K562 (cell line): ENCODE measurements at regions not wholly inside any gene's neighbourhood (a gene's known extent, or its start where the extent isn't known, plus 50 kb on each side); places are given as distances from the start of the nearest gene placed in this dataset.

Source experiments
- ATAC-seq: fragments of 200-7000 bp; cut with Tn5 transposase; 3 replicates; pipeline ENCODE4 v1.9.1; 2020; ENCODE audit warnings: moderate library complexity
- BruUV-seq: library from RNA; stranded (reverse); fragments of 400-500 nt; replicated peaks from 2 replicates; lab custom pipeline; 2021; lab: Mats Ljungman, UMichigan
- CTCF ChIA-PET: fragments of 300-600 bp; formaldehyde crosslinking; extraction: SDS; loops from one replicate; lab custom pipeline; 2021; ENCODE audit warnings: low intra/inter-chr PET ratio; lab: Yijun Ruan, JAX
- POLR2A ChIA-PET: fragments of 300-600, 350-650 bp; sonication (Branson Sonifier 250); formaldehyde crosslinking; extraction: SDS; loops from one replicate; lab custom pipeline; 2021; ENCODE audit warnings: antibody characterized with exemption, inconsistent platforms; lab: Yijun Ruan, JAX
- DNase-seq, 4 experiments: peaks; one replicate each; pipeline versions ENCODE4 v3.0.0 to v3.0.0-alpha.2; 2011 to 2018; ENCODE audit warnings: low spot score in 3 of 4, mixed read lengths in 3 of 4; ENCODE audit errors: extremely low read depth in 1 of 4
- FAIRE-seq: peaks from 2 replicates; lab custom pipeline; 2011; peaks lifted over from hg19 to GRCh38; lab: Jason Lieb, UNC
- H2AFZ ChIP-seq: 2 replicates; pipeline ENCODE4 v1.6.0; 2011; ENCODE audit warnings: low read depth, low read length, control low read depth, inconsistent platforms
- H3K27ac ChIP-seq: fragments of 200-600 bp; 3 replicates; pipeline ENCODE4 v1.8.0; 2011; ENCODE audit warnings: low read depth, mild to moderate bottlenecking, control low read depth, inconsistent platforms, low read length, moderate library complexity, mixed read lengths; ENCODE audit errors: extremely low read depth
- H3K27me3 ChIP-seq, 2 experiments: fragments of 300-600 bp in 1 of 2; 2 replicates in 1 of 2; 3 replicates in 1 of 2; pipeline versions ENCODE4 v1.6.0 to v1.8.0; 2011; ENCODE audit warnings: inconsistent platforms in 2 of 2, low read length in 2 of 2, mild to moderate bottlenecking in 1 of 2, mixed read lengths in 1 of 2, moderate library complexity in 1 of 2; ENCODE audit not compliant: control insufficient read depth in 2 of 2, insufficient read depth in 2 of 2
- H3K36me3 ChIP-seq: fragments of 300-600 bp; 3 replicates; pipeline ENCODE4 v1.8.0; 2011; ENCODE audit warnings: mild to moderate bottlenecking, low read length, inconsistent platforms; ENCODE audit not compliant: control insufficient read depth, insufficient read depth
- H3K4me1 ChIP-seq, 2 experiments: fragments of 200-600 bp in 1 of 2; replicated peaks in 1 of 2; 2 replicates in 1 of 2; 3 replicates in 1 of 2; pipeline versions ENCODE4 v1.5.1 to v1.8.0; 2011; ENCODE audit warnings: inconsistent platforms in 2 of 2, low read length in 2 of 2, mild to moderate bottlenecking in 1 of 2, mixed read lengths in 1 of 2, moderate library complexity in 1 of 2; ENCODE audit not compliant: control insufficient read depth in 2 of 2, insufficient read depth in 2 of 2
- H3K4me2 ChIP-seq: 2 replicates; pipeline ENCODE4 v1.6.1; 2011; ENCODE audit warnings: low read length, control low read depth, inconsistent platforms, mixed read lengths; ENCODE audit not compliant: insufficient read depth
- H3K4me3 ChIP-seq: fragments of 200-600 bp; sonication (generic), shearing (Covaris generic); 2 replicates; pipeline ENCODE4 v1.5.1; 2016; ENCODE audit warnings: control low read depth, inconsistent platforms
- H3K79me2 ChIP-seq: fragments of 200-600 bp; 3 replicates; pipeline ENCODE4 v1.8.0; 2011; ENCODE audit warnings: low read length, inconsistent platforms; ENCODE audit not compliant: control insufficient read depth, insufficient read depth
- H3K9ac ChIP-seq, 2 experiments: 2 replicates each; pipeline versions ENCODE4 v1.6.0 to v1.6.1; 2011; ENCODE audit warnings: low read depth in 2 of 2, low read length in 2 of 2, control low read depth in 1 of 2, inconsistent platforms in 1 of 2, mild to moderate bottlenecking in 1 of 2, mixed read lengths in 1 of 2; ENCODE audit not compliant: insufficient read depth in 1 of 2
- H3K9me1 ChIP-seq: one replicate; pipeline ENCODE4 v1.6.0; 2011; ENCODE audit warnings: inconsistent platforms, mild to moderate bottlenecking, low read length, moderate library complexity; ENCODE audit not compliant: control insufficient read depth, insufficient read depth
- H3K9me3 ChIP-seq: replicated peaks from 2 replicates; pipeline ENCODE4 v1.5.1; 2011; ENCODE audit warnings: low read depth, low read length, inconsistent platforms; ENCODE audit not compliant: control insufficient read depth, insufficient read depth
- H4K20me1 ChIP-seq: replicated peaks from 2 replicates; pipeline ENCODE4 v1.6.1; 2011; ENCODE audit warnings: low read length, inconsistent platforms, mixed read lengths; ENCODE audit not compliant: control insufficient read depth, insufficient read depth
- BCL6 ChIP-seq: fragments of 250-450 bp; sonication (Bioruptor Pico); IDR thresholded peaks from 2 replicates; pipeline ENCODE4 v1.4.0; 2020
- BRCA1 ChIP-seq, 2 experiments: fragments of 450-650 bp in 1 of 2; sonication (generic) in 1 of 2; formaldehyde crosslinking in 1 of 2; IDR thresholded peaks; 2 replicates each; pipeline versions ENCODE4 v1.5.0 to v1.6.1; 2017 to 2020; ENCODE audit warnings: mild to moderate bottlenecking in 1 of 2, missing genetic modification reagents in 1 of 2
- CBX1 ChIP-seq: sonication (generic); IDR thresholded peaks from 2 replicates; pipeline ENCODE4 v1.6.1; 2016; ENCODE audit warnings: antibody characterized with exemption, low read depth, mild to moderate bottlenecking
- ELF2 ChIP-seq: fragments of 250-450 bp; sonication (Bioruptor Pico); IDR thresholded peaks from 2 replicates; pipeline ENCODE4 v1.5.0; 2021; ENCODE audit warnings: mild to moderate bottlenecking
- FIP1L1 ChIP-seq: fragments of 200-400 bp; formaldehyde crosslinking; IDR thresholded peaks from 2 replicates; pipeline ENCODE4 v1.6.1; 2018; ENCODE audit warnings: mild to moderate bottlenecking, low read depth, low read length; ENCODE audit not compliant: poor library complexity, severe bottlenecking
- HLTF ChIP-seq: fragments of 450-650 bp; IDR thresholded peaks from 2 replicates; pipeline ENCODE4 v1.6.1; 2016
- HNRNPLL ChIP-seq: fragments of 200-400 bp; formaldehyde crosslinking; IDR thresholded peaks from 2 replicates; pipeline ENCODE4 v1.6.1; 2017; ENCODE audit warnings: low read length, low read depth, mild to moderate bottlenecking; ENCODE audit not compliant: poor library complexity, severe bottlenecking
- MCM2 ChIP-seq: fragments of 450-650 bp; IDR thresholded peaks from 2 replicates; pipeline ENCODE4 v1.6.1; 2017; ENCODE audit warnings: low read depth, mild to moderate bottlenecking
- MCM3 ChIP-seq: fragments of 450-650 bp; IDR thresholded peaks from 2 replicates; pipeline ENCODE4 v1.6.1; 2016
- MYC ChIP-seq, 2 experiments: fragments of 250-450 bp in 1 of 2; sonication (Bioruptor Pico) in 1 of 2; IDR thresholded peaks; 2 replicates each; pipeline versions ENCODE4 v1.5.1 to v1.6.1; 2012 to 2021; ENCODE audit warnings: low read depth in 2 of 2, borderline replicate concordance in 1 of 2, improper control_type of control experiment in 1 of 2, low read length in 1 of 2, mild to moderate bottlenecking in 1 of 2, moderate library complexity in 1 of 2
- PURB ChIP-seq: sonication (generic); formaldehyde crosslinking; IDR thresholded peaks from 2 replicates; pipeline ENCODE4 v1.9.0; 2021; ENCODE audit warnings: low read depth, mild to moderate bottlenecking, missing genetic modification reagents
- SMAD4 ChIP-seq: fragments of 250-450 bp; sonication (Bioruptor Pico); conservative IDR thresholded peaks from 2 replicates; pipeline ENCODE4 v1.8.0; 2021; ENCODE audit warnings: inconsistent platforms, mild to moderate bottlenecking, moderate library complexity
- TCF3 ChIP-seq: sonication (generic); formaldehyde crosslinking; IDR thresholded peaks from 2 replicates; pipeline ENCODE4 v1.4.0; 2020; ENCODE audit warnings: mild to moderate bottlenecking, missing genetic modification reagents
- USF2 ChIP-seq: sonication (generic); formaldehyde crosslinking; IDR thresholded peaks from 2 replicates; pipeline ENCODE4 v1.5.0; 2020; ENCODE audit warnings: missing genetic modification reagents
- ZNF23 ChIP-seq: fragments of 250-450 bp; sonication (Bioruptor Pico); IDR thresholded peaks from 2 replicates; pipeline ENCODE4 v1.4.0; 2020; ENCODE audit warnings: mild to moderate bottlenecking
- ZNF507 ChIP-seq: conservative IDR thresholded peaks from 2 replicates; pipeline ENCODE4 v1.6.1; 2017; ENCODE audit warnings: missing genetic modification characterization, missing compliant biosample characterization
- ZNF57 ChIP-seq: fragments of 450-650 bp; formaldehyde crosslinking; IDR thresholded peaks from 2 replicates; pipeline ENCODE4 v1.4.0; 2020; ENCODE audit warnings: mild to moderate bottlenecking, moderate library complexity
- ZNF79 ChIP-seq: fragments of 250-450 bp; sonication (Bioruptor Pico); IDR thresholded peaks from 2 replicates; pipeline ENCODE4 v1.4.0; 2020; ENCODE audit warnings: low read depth, mild to moderate bottlenecking, moderate library complexity
- in situ Hi-C: fragments of 300-500 bp; cut with MboI; formaldehyde crosslinking; loops from 4 replicates; pipeline ENCODE4 v1.15.0; 2018; ENCODE audit warnings: inconsistent platforms, mixed read lengths
- intact Hi-C: fragments of 100-400 bp; cut with micrococcal nuclease; formaldehyde crosslinking; loops from 2 replicates; pipeline ENCODE4 v1.14.2; 2022

GRCh38 chr21:22743085-22743484 is 1744.9 kb downstream of the NCAM2 start:
- Histone ChIP-seq H3K27me3 (no peaks in the 10 kb centered on the region), H3K9me3 (no peaks in the 10 kb centered on the region), H4K20me1 (no peaks in the 10 kb centered on the region), H3K9ac (no peak overlapping the region), H3K4me2 (no peak overlapping the region), H3K27ac (no peak overlapping the region), H3K4me1 (no peaks in the 10 kb centered on the region), H3K79me2 (no peaks in the 10 kb centered on the region), H3K9me1 (no peaks in the 10 kb centered on the region), H2AFZ (no peak overlapping the region), H3K36me3 (no peaks in the 10 kb centered on the region), H3K4me3 (no peak overlapping the region)
- CTCF ChIA-PET: no interaction called here
- BruUV-seq: no TSS peak
- POLR2A ChIA-PET: no interaction called here
- intact Hi-C loops (no loop called here), in situ Hi-C loops (no loop called here)
- TF ChIP-seq BCL6 (CRISPR knock-in tag) (no peak), TCF3 (CRISPR knock-in tag) (no peak), MCM3 (no peak), ZNF507 (tag) (no peak), MYC (IDR thresholded peaks at IDR 0.05; ENCODE audit: low read depth, low read length) (no peak), MYC (CRISPR knock-in tag; IDR thresholded peaks at IDR 0.05; ENCODE audit: borderline replicate concordance, low read depth) (no peak), SMAD4 (no peak), CBX1 (no peak), ZNF57 (CRISPR knock-in tag) (no peak), BRCA1 (IDR thresholded peaks at IDR 0.05) (no peak), BRCA1 (CRISPR knock-in tag; IDR thresholded peaks at IDR 0.05) (no peak), PURB (CRISPR knock-in tag) (no peak), FIP1L1 (no peak), MCM2 (no peak), ZNF23 (CRISPR knock-in tag) (no peak), HNRNPLL (no peak), USF2 (CRISPR knock-in tag) (no peak), HLTF (no peak), ZNF79 (CRISPR knock-in tag) (no peak), ELF2 (CRISPR knock-in tag) (no peak)
- no peak for FAIRE-seq
- no peak for ATAC-seq
- DNase-seq: no peak
